K562 (cell line): ENCODE measurements at regions not wholly inside any gene's neighbourhood (a gene's known extent, or its start where the extent isn't known, plus 50 kb on each side); places are given as distances from the start of the nearest gene placed in this dataset.
A peak's percentile ranks its signal among the peaks of the same experiment; 100 is the strongest.

Source experiments
- ATAC-seq: fragments of 200-7000 bp; cut with Tn5 transposase; 3 replicates; pipeline ENCODE4 v1.9.1; 2020; ENCODE audit warnings: moderate library complexity
- BruUV-seq: library from RNA; stranded (reverse); fragments of 400-500 nt; replicated peaks from 2 replicates; lab custom pipeline; 2021; lab: Mats Ljungman, UMichigan
- CTCF ChIA-PET: fragments of 300-600 bp; formaldehyde crosslinking; extraction: SDS; loops from one replicate; lab custom pipeline; 2021; ENCODE audit warnings: low intra/inter-chr PET ratio; lab: Yijun Ruan, JAX
- POLR2A ChIA-PET: fragments of 300-600, 350-650 bp; sonication (Branson Sonifier 250); formaldehyde crosslinking; extraction: SDS; loops from one replicate; lab custom pipeline; 2021; ENCODE audit warnings: antibody characterized with exemption, inconsistent platforms; lab: Yijun Ruan, JAX
- DNase-seq, 4 experiments: peaks; one replicate each; pipeline versions ENCODE4 v3.0.0 to v3.0.0-alpha.2; 2011 to 2018; ENCODE audit warnings: low spot score in 3 of 4, mixed read lengths in 3 of 4; ENCODE audit errors: extremely low read depth in 1 of 4
- FAIRE-seq: peaks from 2 replicates; lab custom pipeline; 2011; peaks lifted over from hg19 to GRCh38; lab: Jason Lieb, UNC
- H2AFZ ChIP-seq: 2 replicates; pipeline ENCODE4 v1.6.0; 2011; ENCODE audit warnings: low read depth, low read length, control low read depth, inconsistent platforms
- H3K27ac ChIP-seq: fragments of 200-600 bp; 3 replicates; pipeline ENCODE4 v1.8.0; 2011; ENCODE audit warnings: low read depth, mild to moderate bottlenecking, control low read depth, inconsistent platforms, low read length, moderate library complexity, mixed read lengths; ENCODE audit errors: extremely low read depth
- H3K27me3 ChIP-seq, 2 experiments: fragments of 300-600 bp in 1 of 2; 2 replicates in 1 of 2; 3 replicates in 1 of 2; pipeline versions ENCODE4 v1.6.0 to v1.8.0; 2011; ENCODE audit warnings: inconsistent platforms in 2 of 2, low read length in 2 of 2, mild to moderate bottlenecking in 1 of 2, mixed read lengths in 1 of 2, moderate library complexity in 1 of 2; ENCODE audit not compliant: control insufficient read depth in 2 of 2, insufficient read depth in 2 of 2
- H3K36me3 ChIP-seq: fragments of 300-600 bp; 3 replicates; pipeline ENCODE4 v1.8.0; 2011; ENCODE audit warnings: mild to moderate bottlenecking, low read length, inconsistent platforms; ENCODE audit not compliant: control insufficient read depth, insufficient read depth
- H3K4me1 ChIP-seq, 2 experiments: fragments of 200-600 bp in 1 of 2; replicated peaks in 1 of 2; 2 replicates in 1 of 2; 3 replicates in 1 of 2; pipeline versions ENCODE4 v1.5.1 to v1.8.0; 2011; ENCODE audit warnings: inconsistent platforms in 2 of 2, low read length in 2 of 2, mild to moderate bottlenecking in 1 of 2, mixed read lengths in 1 of 2, moderate library complexity in 1 of 2; ENCODE audit not compliant: control insufficient read depth in 2 of 2, insufficient read depth in 2 of 2
- H3K4me2 ChIP-seq: 2 replicates; pipeline ENCODE4 v1.6.1; 2011; ENCODE audit warnings: low read length, control low read depth, inconsistent platforms, mixed read lengths; ENCODE audit not compliant: insufficient read depth
- H3K4me3 ChIP-seq: fragments of 200-600 bp; sonication (generic), shearing (Covaris generic); 2 replicates; pipeline ENCODE4 v1.5.1; 2016; ENCODE audit warnings: control low read depth, inconsistent platforms
- H3K79me2 ChIP-seq: fragments of 200-600 bp; 3 replicates; pipeline ENCODE4 v1.8.0; 2011; ENCODE audit warnings: low read length, inconsistent platforms; ENCODE audit not compliant: control insufficient read depth, insufficient read depth
- H3K9ac ChIP-seq, 2 experiments: 2 replicates each; pipeline versions ENCODE4 v1.6.0 to v1.6.1; 2011; ENCODE audit warnings: low read depth in 2 of 2, low read length in 2 of 2, control low read depth in 1 of 2, inconsistent platforms in 1 of 2, mild to moderate bottlenecking in 1 of 2, mixed read lengths in 1 of 2; ENCODE audit not compliant: insufficient read depth in 1 of 2
- H3K9me1 ChIP-seq: one replicate; pipeline ENCODE4 v1.6.0; 2011; ENCODE audit warnings: inconsistent platforms, mild to moderate bottlenecking, low read length, moderate library complexity; ENCODE audit not compliant: control insufficient read depth, insufficient read depth
- H3K9me3 ChIP-seq: replicated peaks from 2 replicates; pipeline ENCODE4 v1.5.1; 2011; ENCODE audit warnings: low read depth, low read length, inconsistent platforms; ENCODE audit not compliant: control insufficient read depth, insufficient read depth
- H4K20me1 ChIP-seq: replicated peaks from 2 replicates; pipeline ENCODE4 v1.6.1; 2011; ENCODE audit warnings: low read length, inconsistent platforms, mixed read lengths; ENCODE audit not compliant: control insufficient read depth, insufficient read depth
- ARID1B ChIP-seq: fragments of 450-650 bp; IDR thresholded peaks from 2 replicates; pipeline ENCODE4 v1.6.1; 2016; ENCODE audit warnings: antibody characterized with exemption, mild to moderate bottlenecking, inconsistent platforms
- CBFA2T3 ChIP-seq: fragments of 450-650 bp; IDR thresholded peaks from 2 replicates; pipeline ENCODE4 v1.6.1; 2017
- CGGBP1 ChIP-seq: fragments of 250-450 bp; sonication (Bioruptor Pico); IDR thresholded peaks from 2 replicates; pipeline ENCODE4 v1.9.0; 2021; ENCODE audit warnings: mild to moderate bottlenecking
- CSDE1 ChIP-seq, 2 experiments: fragments of 450-650 bp; IDR thresholded peaks; 2 replicates each; pipeline ENCODE4 v1.6.1; 2016; ENCODE audit warnings: mild to moderate bottlenecking in 1 of 2
- HNRNPH1 ChIP-seq: fragments of 200-400 bp; formaldehyde crosslinking; optimal IDR thresholded peaks from 2 replicates; pipeline ENCODE3; 2017; ENCODE audit warnings: low read depth, mild to moderate bottlenecking, low read length, moderate library complexity
- MAFF ChIP-seq: IDR thresholded peaks from 2 replicates; pipeline ENCODE4 v1.6.1; 2012; ENCODE audit warnings: low read length, improper control_type of control experiment
- RAD21 ChIP-seq, 2 experiments: fragments of 250-450 bp in 1 of 2; fragments of 450-650 bp in 1 of 2; sonication (Bioruptor Pico) in 1 of 2; formaldehyde crosslinking in 1 of 2; IDR thresholded peaks in 1 of 2; conservative IDR thresholded peaks in 1 of 2; 2 replicates each; pipeline versions ENCODE4 v1.4.0 to v1.8.0; 2020 to 2022; ENCODE audit warnings: mild to moderate bottlenecking in 2 of 2, moderate library complexity in 1 of 2
- WGBS: fragments of 100-300 bp; shearing (Covaris generic); methylation state at CpG from one replicate; pipeline ENCODE4 v1.1.6; 2016; ENCODE audit warnings: low coverage, mixed read lengths; ENCODE audit not compliant: insufficient coverage; ENCODE audit errors: missing lambda C conversion rate; 5-methylcytosine and 5-hydroxymethylcytosine counted together
- in situ Hi-C: fragments of 300-500 bp; cut with MboI; formaldehyde crosslinking; loops from 4 replicates; pipeline ENCODE4 v1.15.0; 2018; ENCODE audit warnings: inconsistent platforms, mixed read lengths
- intact Hi-C: fragments of 100-400 bp; cut with micrococcal nuclease; formaldehyde crosslinking; loops from 2 replicates; pipeline ENCODE4 v1.14.2; 2022
- TF ChIP-seq, protein P1 (sequence below): fragments of 450-650 bp; IDR thresholded peaks from 2 replicates; pipeline ENCODE4 v1.6.1; 2016; ENCODE audit warnings: low read depth, mild to moderate bottlenecking, moderate library complexity
- TF ChIP-seq, protein P2 (sequence below), 2 experiments: fragments of 450-650 bp; IDR thresholded peaks; 2 replicates each; pipeline ENCODE4 v1.6.1; 2018; ENCODE audit warnings: mild to moderate bottlenecking in 2 of 2, low read depth in 1 of 2; ENCODE audit not compliant: partially characterized antibody in 2 of 2

DNA sequence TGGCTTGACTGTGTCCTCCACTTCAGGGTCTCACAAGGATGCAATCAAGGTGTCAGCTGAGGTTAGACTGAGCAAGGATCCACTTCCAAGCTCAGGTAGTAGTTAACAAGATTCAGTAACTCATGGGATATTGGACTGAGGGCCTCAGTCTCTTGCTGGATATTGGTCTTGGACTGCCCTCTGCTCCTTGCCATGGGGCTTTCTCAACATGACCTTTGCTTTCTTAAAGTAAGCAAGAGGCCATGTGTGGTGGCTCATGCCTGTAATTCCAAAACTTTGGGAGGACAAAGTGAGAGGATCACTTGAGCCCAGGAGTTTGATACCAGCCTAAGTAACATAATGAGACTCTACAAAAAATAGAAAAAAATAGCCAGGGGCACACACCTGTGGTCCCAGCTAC, 231.3 kb upstream of the AMIGO2 start:
- FAIRE-seq (peak; percentile 60), DNase-seq (no peak), ATAC-seq (no peak; the same call in 2 of the 3 replicates)
- H3K9me3 ChIP-seq, result no peaks in the 10 kb centered on the region
- H3K36me3 ChIP-seq, result no peaks in the 10 kb centered on the region
- no peak overlapping the region for H3K27ac ChIP-seq
- POLR2A ChIA-PET, result interaction anchor here (0.6 kb wide), 1 partner anchor 13 kb away, joined by 6 read pairs; no protein-coding TSS in a partner anchor
- H3K4me2 ChIP-seq, result no peak overlapping the region
- H3K9me1 ChIP-seq, result no peaks in the 10 kb centered on the region
- in situ Hi-C loops (no loop called here), intact Hi-C loops (no loop called here)
- H3K4me3 ChIP-seq, result no peak overlapping the region
- H4K20me1 ChIP-seq, result no peaks in the 10 kb centered on the region
- no TSS peak for BruUV-seq
- H3K79me2 ChIP-seq, result no peaks in the 10 kb centered on the region
- H3K4me1 ChIP-seq, result peaks cover 0 to 3% of the 10 kb centered on the region in 2 experiments; a peak in 3 of 5 replicates
- no peak overlapping the region for H2AFZ ChIP-seq
- CTCF ChIA-PET, result no interaction called here
- no peaks in the 10 kb centered on the region for H3K27me3 ChIP-seq
- no peak overlapping the region for H3K9ac ChIP-seq
- TF ChIP-seq MAFF (no peak), RAD21 (CRISPR knock-in tag; conservative IDR thresholded peaks at IDR 0.05 in 1 of 2, IDR thresholded peaks at IDR 0.05 in 1 of 2) (peak in 1 of 2 experiments; percentile 20; a peak in 1 of 4 replicates)
- TF ChIP-seq, protein P1, sequence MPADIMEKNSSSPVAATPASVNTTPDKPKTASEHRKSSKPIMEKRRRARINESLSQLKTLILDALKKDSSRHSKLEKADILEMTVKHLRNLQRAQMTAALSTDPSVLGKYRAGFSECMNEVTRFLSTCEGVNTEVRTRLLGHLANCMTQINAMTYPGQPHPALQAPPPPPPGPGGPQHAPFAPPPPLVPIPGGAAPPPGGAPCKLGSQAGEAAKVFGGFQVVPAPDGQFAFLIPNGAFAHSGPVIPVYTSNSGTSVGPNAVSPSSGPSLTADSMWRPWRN, result no peak

GRCh38 chr12:47308672-47309071, 228.9 kb upstream of the AMIGO2 start:
- FAIRE-seq, result no peak
- no peak for DNase-seq
- no peak for ATAC-seq
- Histone ChIP-seq H3K4me2 (no peak overlapping the region), H3K9me3 (no peaks in the 10 kb centered on the region), H3K9ac (no peak overlapping the region), H3K9me1 (no peaks in the 10 kb centered on the region), H2AFZ (no peak overlapping the region), H3K4me3 (no peak overlapping the region), H3K4me1 (peaks cover 0 to 4% of the 10 kb centered on the region in 2 experiments; a peak in 2 of 5 replicates), H4K20me1 (no peaks in the 10 kb centered on the region), H3K36me3 (no peaks in the 10 kb centered on the region), H3K27me3 (no peaks in the 10 kb centered on the region), H3K79me2 (no peaks in the 10 kb centered on the region), H3K27ac (no peak overlapping the region)
- ChIA-PET POLR2A (interaction anchor here (0.6 kb wide), 1 partner anchor 9 kb away, joined by 3 read pairs; no protein-coding TSS in a partner anchor), CTCF (interaction anchor here (0.7 kb wide), 1 partner anchor 223 kb away, joined by 3 read pairs; no protein-coding TSS in a partner anchor)
- in situ Hi-C loops, result loop anchor here (10.0 kb wide), 1 partner anchor 274 kb away; no protein-coding TSS in a partner anchor
- WGBS, result 0% methylated on average over 1 of the region's 1 CpG
- intact Hi-C loops, result loop anchor here (2.0 to 10.0 kb wide), 5 partner anchors 64 to 276 kb away; partner anchors contain the start of genes AMIGO2 and PCED1B
- BruUV-seq, result no TSS peak
- TF ChIP-seq CGGBP1 (no peak), CSDE1 (IDR thresholded peaks at IDR 0.05) (no peak), CBFA2T3 (peak; percentile 62), HNRNPH1 (no peak), ARID1B (peak; percentile 45; the same call in 1 of the 2 replicates)
- TF ChIP-seq, protein P2, sequence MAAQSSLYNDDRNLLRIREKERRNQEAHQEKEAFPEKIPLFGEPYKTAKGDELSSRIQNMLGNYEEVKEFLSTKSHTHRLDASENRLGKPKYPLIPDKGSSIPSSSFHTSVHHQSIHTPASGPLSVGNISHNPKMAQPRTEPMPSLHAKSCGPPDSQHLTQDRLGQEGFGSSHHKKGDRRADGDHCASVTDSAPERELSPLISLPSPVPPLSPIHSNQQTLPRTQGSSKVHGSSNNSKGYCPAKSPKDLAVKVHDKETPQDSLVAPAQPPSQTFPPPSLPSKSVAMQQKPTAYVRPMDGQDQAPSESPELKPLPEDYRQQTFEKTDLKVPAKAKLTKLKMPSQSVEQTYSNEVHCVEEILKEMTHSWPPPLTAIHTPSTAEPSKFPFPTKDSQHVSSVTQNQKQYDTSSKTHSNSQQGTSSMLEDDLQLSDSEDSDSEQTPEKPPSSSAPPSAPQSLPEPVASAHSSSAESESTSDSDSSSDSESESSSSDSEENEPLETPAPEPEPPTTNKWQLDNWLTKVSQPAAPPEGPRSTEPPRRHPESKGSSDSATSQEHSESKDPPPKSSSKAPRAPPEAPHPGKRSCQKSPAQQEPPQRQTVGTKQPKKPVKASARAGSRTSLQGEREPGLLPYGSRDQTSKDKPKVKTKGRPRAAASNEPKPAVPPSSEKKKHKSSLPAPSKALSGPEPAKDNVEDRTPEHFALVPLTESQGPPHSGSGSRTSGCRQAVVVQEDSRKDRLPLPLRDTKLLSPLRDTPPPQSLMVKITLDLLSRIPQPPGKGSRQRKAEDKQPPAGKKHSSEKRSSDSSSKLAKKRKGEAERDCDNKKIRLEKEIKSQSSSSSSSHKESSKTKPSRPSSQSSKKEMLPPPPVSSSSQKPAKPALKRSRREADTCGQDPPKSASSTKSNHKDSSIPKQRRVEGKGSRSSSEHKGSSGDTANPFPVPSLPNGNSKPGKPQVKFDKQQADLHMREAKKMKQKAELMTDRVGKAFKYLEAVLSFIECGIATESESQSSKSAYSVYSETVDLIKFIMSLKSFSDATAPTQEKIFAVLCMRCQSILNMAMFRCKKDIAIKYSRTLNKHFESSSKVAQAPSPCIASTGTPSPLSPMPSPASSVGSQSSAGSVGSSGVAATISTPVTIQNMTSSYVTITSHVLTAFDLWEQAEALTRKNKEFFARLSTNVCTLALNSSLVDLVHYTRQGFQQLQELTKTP (IDR thresholded peaks at IDR 0.05; ENCODE audit: low read depth in 1 of 2, partially characterized antibody in 2 of 2), result no peak
